ENCODE measurements at regions not wholly inside any gene's neighbourhood (a gene's known extent, or its start where the extent isn't known, plus 50 kb on each side); places are given as distances from the start of the nearest gene placed in this dataset.

- no peaks in the 10 kb centered on the region for H3K4me1 ChIP-seq (ENCODE audit: control insufficient read depth, insufficient read depth, low read length)
- no peaks in the 10 kb centered on the region for H3K9me3 ChIP-seq (ENCODE audit: control insufficient read depth, low read length)
- H3K27me3 ChIP-seq (ENCODE audit: control insufficient read depth, insufficient read depth): no peaks in the 10 kb centered on the region
- no peak for DNase-seq
- intact Hi-C loops (cut with DNase I): no loop called here
- ATAC-seq: no peak
- H3K27ac ChIP-seq (ENCODE audit: low read length): no peak overlapping the region
- 0% methylated on average over 1 of the region's 1 CpG for WGBS
- no peak overlapping the region for H3K4me3 ChIP-seq (ENCODE audit: low read length)
Observed at GRCh38 chr2:185208261-185208660, 530.3 kb upstream of the FSIP2 start.

GRCh38 chr2:185215497-185215896, 523.1 kb upstream of the FSIP2 start:
- no peak overlapping the region for H3K4me3 ChIP-seq (ENCODE audit: low read length)
- ATAC-seq: no peak
- no peak for DNase-seq
- no peaks in the 10 kb centered on the region for H3K9me3 ChIP-seq (ENCODE audit: control insufficient read depth, low read length)
- H3K27ac ChIP-seq (ENCODE audit: low read length): no peak overlapping the region
- H3K27me3 ChIP-seq (ENCODE audit: control insufficient read depth, insufficient read depth): no peaks in the 10 kb centered on the region
- H3K4me1 ChIP-seq (ENCODE audit: control insufficient read depth, insufficient read depth, low read length): no peaks in the 10 kb centered on the region
- intact Hi-C loops (cut with DNase I): no loop called here
- WGBS: 44% methylated on average over 3 of the region's 3 CpGs

GRCh38 chr2:185219981-185220380, 518.6 kb upstream of the FSIP2 start:
- Histone ChIP-seq H3K9me3 (ENCODE audit: control insufficient read depth, low read length) (no peaks in the 10 kb centered on the region), H3K4me3 (ENCODE audit: low read length) (no peak overlapping the region), H3K27me3 (ENCODE audit: control insufficient read depth, insufficient read depth) (no peaks in the 10 kb centered on the region), H3K4me1 (ENCODE audit: control insufficient read depth, insufficient read depth, low read length) (no peaks in the 10 kb centered on the region), H3K27ac (ENCODE audit: low read length) (no peak overlapping the region)
- ATAC-seq: no peak
- DNase-seq: no peak
- 60% methylated on average over 3 of the region's 3 CpGs for WGBS
- intact Hi-C loops (cut with DNase I): no loop called here

GRCh38 chr2:185222311-185222710, 516.3 kb upstream of the FSIP2 start:
- 64% methylated on average over 1 of the region's 1 CpG for whole genome bisulfite sequencing
- intact Hi-C loops (cut with DNase I): no loop called here
- no peaks in the 10 kb centered on the region for H3K4me1 ChIP-seq (ENCODE audit: control insufficient read depth, insufficient read depth, low read length)
- H3K4me3 ChIP-seq (ENCODE audit: low read length): no peak overlapping the region
- DNase-seq: no peak
- no peaks in the 10 kb centered on the region for H3K9me3 ChIP-seq (ENCODE audit: control insufficient read depth, low read length)
- no peaks in the 10 kb centered on the region for H3K27me3 ChIP-seq (ENCODE audit: control insufficient read depth, insufficient read depth)
- no peak for ATAC-seq
- no peak overlapping the region for H3K27ac ChIP-seq (ENCODE audit: low read length)

- 73% methylated on average over 3 of the region's 3 CpGs for WGBS
- H3K27ac ChIP-seq (ENCODE audit: low read length): no peak overlapping the region
- H3K4me1 ChIP-seq (ENCODE audit: control insufficient read depth, insufficient read depth, low read length): no peaks in the 10 kb centered on the region
- intact Hi-C loops (cut with DNase I): no loop called here
- H3K27me3 ChIP-seq (ENCODE audit: control insufficient read depth, insufficient read depth): no peaks in the 10 kb centered on the region
- H3K9me3 ChIP-seq (ENCODE audit: control insufficient read depth, low read length): no peaks in the 10 kb centered on the region
- no peak overlapping the region for H3K4me3 ChIP-seq (ENCODE audit: low read length)
- no peak for DNase-seq
- no peak for ATAC-seq
Observed at GRCh38 chr2:185227391-185227790, 511.2 kb upstream of the FSIP2 start.

GRCh38 chr2:185239491-185239890, 499.1 kb upstream of the FSIP2 start:
- 57% methylated on average over 1 of the region's 1 CpG for WGBS
- H3K4me1 ChIP-seq (ENCODE audit: control insufficient read depth, insufficient read depth, low read length): no peaks in the 10 kb centered on the region
- no peak overlapping the region for H3K27ac ChIP-seq (ENCODE audit: low read length)
- H3K4me3 ChIP-seq (ENCODE audit: low read length): no peak overlapping the region
- intact Hi-C loops (cut with DNase I): no loop called here
- no peak for ATAC-seq
- no peaks in the 10 kb centered on the region for H3K27me3 ChIP-seq (ENCODE audit: control insufficient read depth, insufficient read depth)
- no peaks in the 10 kb centered on the region for H3K9me3 ChIP-seq (ENCODE audit: control insufficient read depth, low read length)
- no peak for DNase-seq

- intact Hi-C loops (cut with DNase I): no loop called here
- H3K27me3 ChIP-seq (ENCODE audit: control insufficient read depth, insufficient read depth): no peaks in the 10 kb centered on the region
- no peak for ATAC-seq
- no peak overlapping the region for H3K27ac ChIP-seq (ENCODE audit: low read length)
- H3K4me3 ChIP-seq (ENCODE audit: low read length): no peak overlapping the region
- WGBS: 80% methylated on average over 4 of the region's 4 CpGs
- H3K4me1 ChIP-seq (ENCODE audit: control insufficient read depth, insufficient read depth, low read length): no peaks in the 10 kb centered on the region
- DNase-seq: no peak
- no peaks in the 10 kb centered on the region for H3K9me3 ChIP-seq (ENCODE audit: control insufficient read depth, low read length)
Observed at GRCh38 chr2:185240796-185241195, 497.8 kb upstream of the FSIP2 start.

GRCh38 chr2:185241556-185241955, 497.0 kb upstream of the FSIP2 start:
- no peak for DNase-seq

GRCh38 chr2:185242462-185242861, 496.1 kb upstream of the FSIP2 start:
- intact Hi-C loops (cut with DNase I): no loop called here
- no peaks in the 10 kb centered on the region for H3K4me1 ChIP-seq (ENCODE audit: control insufficient read depth, insufficient read depth, low read length)
- H3K27ac ChIP-seq (ENCODE audit: low read length): no peak overlapping the region
- WGBS: 82% methylated on average over 2 of the region's 2 CpGs
- H3K4me3 ChIP-seq (ENCODE audit: low read length): no peak overlapping the region
- no peaks in the 10 kb centered on the region for H3K27me3 ChIP-seq (ENCODE audit: control insufficient read depth, insufficient read depth)
- DNase-seq (no peak), ATAC-seq (no peak)
- H3K9me3 ChIP-seq (ENCODE audit: control insufficient read depth, low read length): no peaks in the 10 kb centered on the region

More at GRCh38 chr2:185241556-185241955, 497.0 kb upstream of the FSIP2 start:
- H3K27me3 ChIP-seq (ENCODE audit: control insufficient read depth, insufficient read depth): no peaks in the 10 kb centered on the region
- H3K9me3 ChIP-seq (ENCODE audit: control insufficient read depth, low read length): no peaks in the 10 kb centered on the region
- H3K27ac ChIP-seq (ENCODE audit: low read length): no peak overlapping the region
- intact Hi-C loops (cut with DNase I): no loop called here
- no peak overlapping the region for H3K4me3 ChIP-seq (ENCODE audit: low read length)
- no peaks in the 10 kb centered on the region for H3K4me1 ChIP-seq (ENCODE audit: control insufficient read depth, insufficient read depth, low read length)
- ATAC-seq: no peak
- 84% methylated on average over 13 of the region's 13 CpGs for WGBS

GRCh38 chr2:185245216-185245615, 493.4 kb upstream of the FSIP2 start:
- no peak for ATAC-seq
- no peaks in the 10 kb centered on the region for H3K4me1 ChIP-seq (ENCODE audit: control insufficient read depth, insufficient read depth, low read length)

GRCh38 chr2:185245806-185246205, 492.8 kb upstream of the FSIP2 start:
- DNase-seq: no peak
- 38% methylated on average over 1 of the region's 1 CpG for WGBS
- no peaks in the 10 kb centered on the region for H3K27me3 ChIP-seq (ENCODE audit: control insufficient read depth, insufficient read depth)
- ATAC-seq: no peak
- intact Hi-C loops (cut with DNase I): no loop called here
- no peaks in the 10 kb centered on the region for H3K9me3 ChIP-seq (ENCODE audit: control insufficient read depth, low read length)
- H3K27ac ChIP-seq (ENCODE audit: low read length): no peak overlapping the region
- no peaks in the 10 kb centered on the region for H3K4me1 ChIP-seq (ENCODE audit: control insufficient read depth, insufficient read depth, low read length)
- H3K4me3 ChIP-seq (ENCODE audit: low read length): no peak overlapping the region

More at GRCh38 chr2:185245216-185245615, 493.4 kb upstream of the FSIP2 start:
- WGBS: 91% methylated on average over 4 of the region's 4 CpGs
- Histone ChIP-seq H3K9me3 (ENCODE audit: control insufficient read depth, low read length) (no peaks in the 10 kb centered on the region), H3K27ac (ENCODE audit: low read length) (no peak overlapping the region), H3K4me3 (ENCODE audit: low read length) (no peak overlapping the region), H3K27me3 (ENCODE audit: control insufficient read depth, insufficient read depth) (no peaks in the 10 kb centered on the region)
- intact Hi-C loops (cut with DNase I): no loop called here
- no peak for DNase-seq

- Histone ChIP-seq H3K4me1 (ENCODE audit: control insufficient read depth, insufficient read depth, low read length) (no peaks in the 10 kb centered on the region), H3K27me3 (ENCODE audit: control insufficient read depth, insufficient read depth) (no peaks in the 10 kb centered on the region), H3K4me3 (ENCODE audit: low read length) (no peak overlapping the region), H3K9me3 (ENCODE audit: control insufficient read depth, low read length) (no peaks in the 10 kb centered on the region), H3K27ac (ENCODE audit: low read length) (no peak overlapping the region)
- no peak for ATAC-seq
- intact Hi-C loops (cut with DNase I): no loop called here
- no peak for DNase-seq
Observed at GRCh38 chr2:185246717-185247116, 491.9 kb upstream of the FSIP2 start.

Data from right cardiac atrium (tissue), 5 donors.